Hypothalamus (tissue), 51 donors: ENCODE measurements at regions not wholly inside any gene's neighbourhood (a gene's known extent, or its start where the extent isn't known, plus 50 kb on each side); places are given as distances from the start of the nearest gene placed in this dataset.
A peak's percentile ranks its signal among the peaks of the same experiment; 100 is the strongest.

ENCODE experiments used
- DNase-seq, 51 donors: peaks; one replicate each; lab custom pipeline; 2025; lab: John Stamatoyannopoulos, UW

- DNase-seq, result no peak
Observed at GRCh38 chr5:74956278-74956677, 90.1 kb upstream of the FAM169A start.

GRCh38 chr5:74954919-74955318, 88.7 kb upstream of the FAM169A start:
- no peak for DNase-seq

GRCh38 chr5:74953937-74954720, 87.9 kb upstream of the FAM169A start:
- no peak for DNase-seq

- no peak for DNase-seq
Observed at GRCh38 chr5:74953554-74953936, 87.4 kb upstream of the FAM169A start.

- no peak for DNase-seq
Observed at GRCh38 chr5:74952406-74952805, 86.2 kb upstream of the FAM169A start.

GRCh38 chr5:74951865-74952264, 85.7 kb upstream of the FAM169A start:
- no peak for DNase-seq

GRCh38 chr5:74950836-74951515, 84.8 kb upstream of the FAM169A start:
- no peak for DNase-seq

- no peak for DNase-seq
Observed at GRCh38 chr5:74949976-74950375, 83.8 kb upstream of the FAM169A start.

- no peak for DNase-seq
Observed at GRCh38 chr5:74948031-74948546, 81.9 kb upstream of the FAM169A start.

- no peak for DNase-seq
Observed at GRCh38 chr5:74946471-74946870, 80.3 kb upstream of the FAM169A start.

- no peak for DNase-seq
Observed at GRCh38 chr5:74945561-74946165, 79.5 kb upstream of the FAM169A start.

GRCh38 chr5:74943905-74944304, 77.7 kb upstream of the FAM169A start:
- DNase-seq, result no peak

GRCh38 chr5:74942622-74943286, 76.6 kb upstream of the FAM169A start:
- no peak for DNase-seq

GRCh38 chr5:74940782-74941353, 74.7 kb upstream of the FAM169A start:
- no peak for DNase-seq

GRCh38 chr5:74938250-74938933, 72.2 kb upstream of the FAM169A start:
- DNase-seq, result no peak

- no peak for DNase-seq
Observed at GRCh38 chr5:74935752-74936091, 69.5 kb upstream of the FAM169A start.

GRCh38 chr5:74934949-74935751, 69.0 kb upstream of the FAM169A start:
- DNase-seq, result peak in 1 of 51 donors; percentile 3

- DNase-seq, result no peak
Observed at GRCh38 chr5:74927336-74927735, 61.1 kb upstream of the FAM169A start.

GRCh38 chr5:74919487-74919886, 53.3 kb upstream of the FAM169A start:
- peak in 22 of 51 donors; percentile 2 to 61 (median 13) for DNase-seq
